ENCODE measurements at regions not wholly inside any gene's neighbourhood (a gene's known extent, or its start where the extent isn't known, plus 50 kb on each side); places are given as distances from the start of the nearest gene placed in this dataset.

DNA sequence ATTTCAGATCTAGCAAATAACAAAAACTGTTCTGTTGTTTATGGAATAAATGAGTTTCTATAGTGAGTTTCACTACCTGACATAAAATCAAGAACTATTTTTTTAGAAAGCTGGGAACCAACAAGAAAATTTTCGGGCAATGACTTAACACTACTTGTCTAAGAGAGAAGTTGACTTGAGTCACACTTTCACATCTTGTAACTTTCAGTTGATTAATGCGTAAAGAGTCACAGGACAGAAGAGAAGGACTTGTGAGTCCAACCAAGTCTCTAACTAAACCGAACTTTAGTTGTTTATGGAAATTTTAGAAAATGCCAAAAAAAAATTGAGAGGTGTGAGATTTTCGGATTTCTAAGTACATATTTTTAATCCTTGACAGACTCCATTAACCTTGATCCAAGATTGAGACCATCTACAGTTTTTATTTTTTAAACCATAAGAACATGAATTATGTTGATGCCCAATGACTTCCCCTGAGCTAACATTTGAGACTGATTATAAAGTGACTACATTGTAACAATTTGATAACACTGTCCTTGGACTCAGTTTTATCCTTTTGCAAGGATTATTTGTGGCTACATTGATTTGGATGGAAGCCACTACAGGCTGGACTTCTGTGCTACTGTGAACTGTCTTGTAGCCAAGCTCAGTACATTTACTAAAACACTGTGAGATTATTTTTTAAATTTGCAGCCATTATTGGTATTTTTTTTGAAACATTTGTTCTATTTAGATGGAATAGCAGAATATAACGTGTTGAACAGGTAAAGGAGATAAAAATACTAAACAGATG, 284.0 kb downstream of the PTPRC start (continued):
- TF ChIP-seq, protein P1, sequence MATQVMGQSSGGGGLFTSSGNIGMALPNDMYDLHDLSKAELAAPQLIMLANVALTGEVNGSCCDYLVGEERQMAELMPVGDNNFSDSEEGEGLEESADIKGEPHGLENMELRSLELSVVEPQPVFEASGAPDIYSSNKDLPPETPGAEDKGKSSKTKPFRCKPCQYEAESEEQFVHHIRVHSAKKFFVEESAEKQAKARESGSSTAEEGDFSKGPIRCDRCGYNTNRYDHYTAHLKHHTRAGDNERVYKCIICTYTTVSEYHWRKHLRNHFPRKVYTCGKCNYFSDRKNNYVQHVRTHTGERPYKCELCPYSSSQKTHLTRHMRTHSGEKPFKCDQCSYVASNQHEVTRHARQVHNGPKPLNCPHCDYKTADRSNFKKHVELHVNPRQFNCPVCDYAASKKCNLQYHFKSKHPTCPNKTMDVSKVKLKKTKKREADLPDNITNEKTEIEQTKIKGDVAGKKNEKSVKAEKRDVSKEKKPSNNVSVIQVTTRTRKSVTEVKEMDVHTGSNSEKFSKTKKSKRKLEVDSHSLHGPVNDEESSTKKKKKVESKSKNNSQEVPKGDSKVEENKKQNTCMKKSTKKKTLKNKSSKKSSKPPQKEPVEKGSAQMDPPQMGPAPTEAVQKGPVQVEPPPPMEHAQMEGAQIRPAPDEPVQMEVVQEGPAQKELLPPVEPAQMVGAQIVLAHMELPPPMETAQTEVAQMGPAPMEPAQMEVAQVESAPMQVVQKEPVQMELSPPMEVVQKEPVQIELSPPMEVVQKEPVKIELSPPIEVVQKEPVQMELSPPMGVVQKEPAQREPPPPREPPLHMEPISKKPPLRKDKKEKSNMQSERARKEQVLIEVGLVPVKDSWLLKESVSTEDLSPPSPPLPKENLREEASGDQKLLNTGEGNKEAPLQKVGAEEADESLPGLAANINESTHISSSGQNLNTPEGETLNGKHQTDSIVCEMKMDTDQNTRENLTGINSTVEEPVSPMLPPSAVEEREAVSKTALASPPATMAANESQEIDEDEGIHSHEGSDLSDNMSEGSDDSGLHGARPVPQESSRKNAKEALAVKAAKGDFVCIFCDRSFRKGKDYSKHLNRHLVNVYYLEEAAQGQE (IDR thresholded peaks at IDR 0.05; ENCODE audit: low read depth, low read length), result no peak
- TF ChIP-seq IKZF2 (IDR thresholded peaks at IDR 0.05) (peak; percentile 68 to 69; a peak in 3 of 4 replicates), RBBP5 (conservative IDR thresholded peaks at IDR 0.05) (no peak), ZNF384 (IDR thresholded peaks at IDR 0.05; ENCODE audit: borderline replicate concordance, low read depth, low read length) (no peak; the same call in 1 of the 2 replicates), HCFC1 (IDR thresholded peaks at IDR 0.05; ENCODE audit: low read length) (no peak), SMAD5 (IDR thresholded peaks at IDR 0.05; ENCODE audit: low read depth) (no peak), TAF1 (IDR thresholded peaks at IDR 0.05; ENCODE audit: borderline replicate concordance, low read depth, low read length) (no peak), SMAD1 (IDR thresholded peaks at IDR 0.05; ENCODE audit: low read depth, partially characterized antibody) (no peak), SMARCA5 (IDR thresholded peaks at IDR 0.05) (no peak)
- TF ChIP-seq, protein P2, sequence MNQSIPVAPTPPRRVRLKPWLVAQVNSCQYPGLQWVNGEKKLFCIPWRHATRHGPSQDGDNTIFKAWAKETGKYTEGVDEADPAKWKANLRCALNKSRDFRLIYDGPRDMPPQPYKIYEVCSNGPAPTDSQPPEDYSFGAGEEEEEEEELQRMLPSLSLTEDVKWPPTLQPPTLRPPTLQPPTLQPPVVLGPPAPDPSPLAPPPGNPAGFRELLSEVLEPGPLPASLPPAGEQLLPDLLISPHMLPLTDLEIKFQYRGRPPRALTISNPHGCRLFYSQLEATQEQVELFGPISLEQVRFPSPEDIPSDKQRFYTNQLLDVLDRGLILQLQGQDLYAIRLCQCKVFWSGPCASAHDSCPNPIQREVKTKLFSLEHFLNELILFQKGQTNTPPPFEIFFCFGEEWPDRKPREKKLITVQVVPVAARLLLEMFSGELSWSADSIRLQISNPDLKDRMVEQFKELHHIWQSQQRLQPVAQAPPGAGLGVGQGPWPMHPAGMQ (IDR thresholded peaks at IDR 0.05; ENCODE audit: borderline replicate concordance), result no peak
- TF ChIP-seq, protein P3, sequence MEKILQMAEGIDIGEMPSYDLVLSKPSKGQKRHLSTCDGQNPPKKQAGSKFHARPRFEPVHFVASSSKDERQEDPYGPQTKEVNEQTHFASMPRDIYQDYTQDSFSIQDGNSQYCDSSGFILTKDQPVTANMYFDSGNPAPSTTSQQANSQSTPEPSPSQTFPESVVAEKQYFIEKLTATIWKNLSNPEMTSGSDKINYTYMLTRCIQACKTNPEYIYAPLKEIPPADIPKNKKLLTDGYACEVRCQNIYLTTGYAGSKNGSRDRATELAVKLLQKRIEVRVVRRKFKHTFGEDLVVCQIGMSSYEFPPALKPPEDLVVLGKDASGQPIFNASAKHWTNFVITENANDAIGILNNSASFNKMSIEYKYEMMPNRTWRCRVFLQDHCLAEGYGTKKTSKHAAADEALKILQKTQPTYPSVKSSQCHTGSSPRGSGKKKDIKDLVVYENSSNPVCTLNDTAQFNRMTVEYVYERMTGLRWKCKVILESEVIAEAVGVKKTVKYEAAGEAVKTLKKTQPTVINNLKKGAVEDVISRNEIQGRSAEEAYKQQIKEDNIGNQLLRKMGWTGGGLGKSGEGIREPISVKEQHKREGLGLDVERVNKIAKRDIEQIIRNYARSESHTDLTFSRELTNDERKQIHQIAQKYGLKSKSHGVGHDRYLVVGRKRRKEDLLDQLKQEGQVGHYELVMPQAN (conservative IDR thresholded peaks at IDR 0.05), result no peak
- TF ChIP-seq, protein P4, sequence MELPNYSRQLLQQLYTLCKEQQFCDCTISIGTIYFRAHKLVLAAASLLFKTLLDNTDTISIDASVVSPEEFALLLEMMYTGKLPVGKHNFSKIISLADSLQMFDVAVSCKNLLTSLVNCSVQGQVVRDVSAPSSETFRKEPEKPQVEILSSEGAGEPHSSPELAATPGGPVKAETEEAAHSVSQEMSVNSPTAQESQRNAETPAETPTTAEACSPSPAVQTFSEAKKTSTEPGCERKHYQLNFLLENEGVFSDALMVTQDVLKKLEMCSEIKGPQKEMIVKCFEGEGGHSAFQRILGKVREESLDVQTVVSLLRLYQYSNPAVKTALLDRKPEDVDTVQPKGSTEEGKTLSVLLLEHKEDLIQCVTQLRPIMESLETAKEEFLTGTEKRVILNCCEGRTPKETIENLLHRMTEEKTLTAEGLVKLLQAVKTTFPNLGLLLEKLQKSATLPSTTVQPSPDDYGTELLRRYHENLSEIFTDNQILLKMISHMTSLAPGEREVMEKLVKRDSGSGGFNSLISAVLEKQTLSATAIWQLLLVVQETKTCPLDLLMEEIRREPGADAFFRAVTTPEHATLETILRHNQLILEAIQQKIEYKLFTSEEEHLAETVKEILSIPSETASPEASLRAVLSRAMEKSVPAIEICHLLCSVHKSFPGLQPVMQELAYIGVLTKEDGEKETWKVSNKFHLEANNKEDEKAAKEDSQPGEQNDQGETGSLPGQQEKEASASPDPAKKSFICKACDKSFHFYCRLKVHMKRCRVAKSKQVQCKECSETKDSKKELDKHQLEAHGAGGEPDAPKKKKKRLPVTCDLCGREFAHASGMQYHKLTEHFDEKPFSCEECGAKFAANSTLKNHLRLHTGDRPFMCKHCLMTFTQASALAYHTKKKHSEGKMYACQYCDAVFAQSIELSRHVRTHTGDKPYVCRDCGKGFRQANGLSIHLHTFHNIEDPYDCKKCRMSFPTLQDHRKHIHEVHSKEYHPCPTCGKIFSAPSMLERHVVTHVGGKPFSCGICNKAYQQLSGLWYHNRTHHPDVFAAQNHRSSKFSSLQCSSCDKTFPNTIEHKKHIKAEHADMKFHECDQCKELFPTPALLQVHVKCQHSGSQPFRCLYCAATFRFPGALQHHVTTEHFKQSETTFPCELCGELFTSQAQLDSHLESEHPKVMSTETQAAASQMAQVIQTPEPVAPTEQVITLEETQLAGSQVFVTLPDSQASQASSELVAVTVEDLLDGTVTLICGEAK (IDR thresholded peaks at IDR 0.05; ENCODE audit: borderline replicate concordance), result no peak; the same call in 1 of the 2 replicates
- TF ChIP-seq, protein P5, sequence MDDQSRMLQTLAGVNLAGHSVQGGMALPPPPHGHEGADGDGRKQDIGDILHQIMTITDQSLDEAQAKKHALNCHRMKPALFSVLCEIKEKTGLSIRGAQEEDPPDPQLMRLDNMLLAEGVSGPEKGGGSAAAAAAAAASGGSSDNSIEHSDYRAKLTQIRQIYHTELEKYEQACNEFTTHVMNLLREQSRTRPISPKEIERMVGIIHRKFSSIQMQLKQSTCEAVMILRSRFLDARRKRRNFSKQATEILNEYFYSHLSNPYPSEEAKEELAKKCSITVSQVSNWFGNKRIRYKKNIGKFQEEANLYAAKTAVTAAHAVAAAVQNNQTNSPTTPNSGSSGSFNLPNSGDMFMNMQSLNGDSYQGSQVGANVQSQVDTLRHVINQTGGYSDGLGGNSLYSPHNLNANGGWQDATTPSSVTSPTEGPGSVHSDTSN (IDR thresholded peaks at IDR 0.05; ENCODE audit: insufficient replicate concordance, low read depth, low read length), result peak; percentile 35
